ENCODE measurements at regions not wholly inside any gene's neighbourhood (a gene's known extent, or its start where the extent isn't known, plus 50 kb on each side); places are given as distances from the start of the nearest gene placed in this dataset.
A peak's percentile ranks its signal among the peaks of the same experiment; 100 is the strongest.

DNA sequence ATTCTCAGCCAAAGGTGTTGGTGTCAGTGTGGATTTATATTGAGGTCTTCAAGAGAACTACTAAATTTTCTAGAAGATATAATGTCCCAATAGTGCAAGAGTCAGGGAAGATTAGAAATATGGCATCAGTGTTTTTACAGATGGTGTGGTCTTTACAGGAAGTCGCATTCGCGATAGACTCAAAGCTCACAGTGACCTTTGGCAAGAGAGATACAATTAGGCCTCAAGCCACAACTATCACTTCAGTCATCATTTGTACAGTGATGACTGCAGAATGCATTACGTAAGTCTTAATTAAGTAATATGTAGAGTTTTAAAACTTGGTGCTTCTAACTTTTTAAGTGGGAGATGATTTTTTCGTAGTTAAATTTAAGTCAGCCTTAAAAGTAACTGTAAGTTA is 237.2 kb upstream of the FSTL5 start:
- Histone ChIP-seq H3K9me2 (ENCODE audit: insufficient read depth) (no peaks in the 10 kb centered on the region), H3K27ac (ENCODE audit: low read depth) (no peak overlapping the region), H3K27me3 (ENCODE audit: insufficient read depth) (no peaks in the 10 kb centered on the region), H2AFZ (no peak overlapping the region), H3K4me3 (no peak overlapping the region), H3K4me2 (no peak overlapping the region), H3F3A (replicated peaks; ENCODE audit: low read depth) (no peaks in the 10 kb centered on the region), H3K36me3 (ENCODE audit: insufficient read depth) (no peaks in the 10 kb centered on the region), H3K79me2 (replicated peaks; ENCODE audit: insufficient read depth) (no peaks in the 10 kb centered on the region), H4K20me1 (replicated peaks; ENCODE audit: insufficient read depth) (no peaks in the 10 kb centered on the region), H3K4me1 (ENCODE audit: insufficient read depth) (no peaks in the 10 kb centered on the region)
- Mint-ChIP-seq H3K27ac (no peak overlapping the region), H3K27me3 (ENCODE audit: insufficient read depth, low read depth, poor library complexity) (peaks cover 3% of the 10 kb centered on the region), H3K36me3 (ENCODE audit: low read depth) (no peaks in the 10 kb centered on the region), H3K4me1 (no peaks in the 10 kb centered on the region), H3K4me3 (no peak overlapping the region), H3K9me3 (no peaks in the 10 kb centered on the region)
- DNase-seq (ENCODE audit: low spot score), result no peak
- no peak for TF ChIP-seq EZH2phosphoT487 (IDR thresholded peaks at IDR 0.05; ENCODE audit: unreplicated experiment)
- no peak for TF ChIP-seq ZNF114 (CRISPR knock-in tag; IDR thresholded peaks at IDR 0.05)
- no peak for TF ChIP-seq POLR2AphosphoS5 (IDR thresholded peaks at IDR 0.05; ENCODE audit: low read depth)
- no peak for TF ChIP-seq NANOG (IDR thresholded peaks at IDR 0.05; ENCODE audit: borderline replicate concordance)
- no peak for TF ChIP-seq JUNB (IDR thresholded peaks at IDR 0.05; ENCODE audit: unreplicated experiment)
- TF ChIP-seq, protein P1, sequence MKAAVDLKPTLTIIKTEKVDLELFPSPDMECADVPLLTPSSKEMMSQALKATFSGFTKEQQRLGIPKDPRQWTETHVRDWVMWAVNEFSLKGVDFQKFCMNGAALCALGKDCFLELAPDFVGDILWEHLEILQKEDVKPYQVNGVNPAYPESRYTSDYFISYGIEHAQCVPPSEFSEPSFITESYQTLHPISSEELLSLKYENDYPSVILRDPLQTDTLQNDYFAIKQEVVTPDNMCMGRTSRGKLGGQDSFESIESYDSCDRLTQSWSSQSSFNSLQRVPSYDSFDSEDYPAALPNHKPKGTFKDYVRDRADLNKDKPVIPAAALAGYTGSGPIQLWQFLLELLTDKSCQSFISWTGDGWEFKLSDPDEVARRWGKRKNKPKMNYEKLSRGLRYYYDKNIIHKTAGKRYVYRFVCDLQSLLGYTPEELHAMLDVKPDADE (IDR thresholded peaks at IDR 0.05), result no peak
- no peak for ATAC-seq

DNA sequence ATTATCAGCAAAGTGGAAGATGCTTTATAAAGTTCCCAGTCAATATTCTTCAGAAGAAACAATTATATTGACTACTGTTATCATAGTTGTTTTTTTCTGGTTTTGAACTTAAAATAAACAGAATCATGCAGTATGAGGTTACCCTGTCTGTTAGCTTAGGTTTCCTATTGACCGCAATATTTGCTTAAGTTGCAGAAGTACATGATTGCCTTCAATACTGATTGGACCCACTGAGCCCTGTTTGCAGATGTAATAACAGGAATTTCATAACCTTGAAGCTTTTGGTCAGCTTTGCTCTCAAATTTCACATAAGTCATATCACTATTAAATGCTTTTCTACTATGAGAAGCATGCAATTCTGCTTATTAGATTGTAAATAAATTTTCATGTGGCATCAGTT is 229.1 kb upstream of the FSTL5 start:
- no peaks in the 10 kb centered on the region for H3K27me3 Mint-ChIP-seq (ENCODE audit: insufficient read depth, low read depth, poor library complexity)
- no peaks in the 10 kb centered on the region for H3K27me3 ChIP-seq (ENCODE audit: insufficient read depth)
- no peaks in the 10 kb centered on the region for H3K36me3 ChIP-seq (ENCODE audit: insufficient read depth)
- H4K20me1 ChIP-seq (replicated peaks; ENCODE audit: insufficient read depth), result no peaks in the 10 kb centered on the region
- H3K27ac ChIP-seq (ENCODE audit: low read depth), result no peak overlapping the region
- no peaks in the 10 kb centered on the region for H3K79me2 ChIP-seq (replicated peaks; ENCODE audit: insufficient read depth)
- H3K36me3 Mint-ChIP-seq (ENCODE audit: low read depth), result no peaks in the 10 kb centered on the region
- H3K9me3 Mint-ChIP-seq, result no peaks in the 10 kb centered on the region
- H3K27ac Mint-ChIP-seq, result no peak overlapping the region
- no peaks in the 10 kb centered on the region for H3K9me2 ChIP-seq (ENCODE audit: insufficient read depth)
- H3F3A ChIP-seq (replicated peaks; ENCODE audit: low read depth), result no peaks in the 10 kb centered on the region
- H3K4me1 Mint-ChIP-seq, result no peaks in the 10 kb centered on the region
- no peak overlapping the region for H3K4me3 Mint-ChIP-seq
- H2AFZ ChIP-seq, result 0 out of 2 replicates have a peak overlapping the region, but pooled peaks have one; percentile 4
- H3K4me2 ChIP-seq, result no peak overlapping the region
- no peak for TF ChIP-seq ZNF114 (CRISPR knock-in tag; IDR thresholded peaks at IDR 0.05)
- TF ChIP-seq, protein P2, sequence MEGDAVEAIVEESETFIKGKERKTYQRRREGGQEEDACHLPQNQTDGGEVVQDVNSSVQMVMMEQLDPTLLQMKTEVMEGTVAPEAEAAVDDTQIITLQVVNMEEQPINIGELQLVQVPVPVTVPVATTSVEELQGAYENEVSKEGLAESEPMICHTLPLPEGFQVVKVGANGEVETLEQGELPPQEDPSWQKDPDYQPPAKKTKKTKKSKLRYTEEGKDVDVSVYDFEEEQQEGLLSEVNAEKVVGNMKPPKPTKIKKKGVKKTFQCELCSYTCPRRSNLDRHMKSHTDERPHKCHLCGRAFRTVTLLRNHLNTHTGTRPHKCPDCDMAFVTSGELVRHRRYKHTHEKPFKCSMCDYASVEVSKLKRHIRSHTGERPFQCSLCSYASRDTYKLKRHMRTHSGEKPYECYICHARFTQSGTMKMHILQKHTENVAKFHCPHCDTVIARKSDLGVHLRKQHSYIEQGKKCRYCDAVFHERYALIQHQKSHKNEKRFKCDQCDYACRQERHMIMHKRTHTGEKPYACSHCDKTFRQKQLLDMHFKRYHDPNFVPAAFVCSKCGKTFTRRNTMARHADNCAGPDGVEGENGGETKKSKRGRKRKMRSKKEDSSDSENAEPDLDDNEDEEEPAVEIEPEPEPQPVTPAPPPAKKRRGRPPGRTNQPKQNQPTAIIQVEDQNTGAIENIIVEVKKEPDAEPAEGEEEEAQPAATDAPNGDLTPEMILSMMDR (conservative IDR thresholded peaks at IDR 0.05; ENCODE audit: low read depth in 2 of 2), result no peak
- no peak for TF ChIP-seq EZH2phosphoT487 (IDR thresholded peaks at IDR 0.05; ENCODE audit: unreplicated experiment)
- TF ChIP-seq, protein P1 (IDR thresholded peaks at IDR 0.05), result no peak
- TF ChIP-seq, protein P3, sequence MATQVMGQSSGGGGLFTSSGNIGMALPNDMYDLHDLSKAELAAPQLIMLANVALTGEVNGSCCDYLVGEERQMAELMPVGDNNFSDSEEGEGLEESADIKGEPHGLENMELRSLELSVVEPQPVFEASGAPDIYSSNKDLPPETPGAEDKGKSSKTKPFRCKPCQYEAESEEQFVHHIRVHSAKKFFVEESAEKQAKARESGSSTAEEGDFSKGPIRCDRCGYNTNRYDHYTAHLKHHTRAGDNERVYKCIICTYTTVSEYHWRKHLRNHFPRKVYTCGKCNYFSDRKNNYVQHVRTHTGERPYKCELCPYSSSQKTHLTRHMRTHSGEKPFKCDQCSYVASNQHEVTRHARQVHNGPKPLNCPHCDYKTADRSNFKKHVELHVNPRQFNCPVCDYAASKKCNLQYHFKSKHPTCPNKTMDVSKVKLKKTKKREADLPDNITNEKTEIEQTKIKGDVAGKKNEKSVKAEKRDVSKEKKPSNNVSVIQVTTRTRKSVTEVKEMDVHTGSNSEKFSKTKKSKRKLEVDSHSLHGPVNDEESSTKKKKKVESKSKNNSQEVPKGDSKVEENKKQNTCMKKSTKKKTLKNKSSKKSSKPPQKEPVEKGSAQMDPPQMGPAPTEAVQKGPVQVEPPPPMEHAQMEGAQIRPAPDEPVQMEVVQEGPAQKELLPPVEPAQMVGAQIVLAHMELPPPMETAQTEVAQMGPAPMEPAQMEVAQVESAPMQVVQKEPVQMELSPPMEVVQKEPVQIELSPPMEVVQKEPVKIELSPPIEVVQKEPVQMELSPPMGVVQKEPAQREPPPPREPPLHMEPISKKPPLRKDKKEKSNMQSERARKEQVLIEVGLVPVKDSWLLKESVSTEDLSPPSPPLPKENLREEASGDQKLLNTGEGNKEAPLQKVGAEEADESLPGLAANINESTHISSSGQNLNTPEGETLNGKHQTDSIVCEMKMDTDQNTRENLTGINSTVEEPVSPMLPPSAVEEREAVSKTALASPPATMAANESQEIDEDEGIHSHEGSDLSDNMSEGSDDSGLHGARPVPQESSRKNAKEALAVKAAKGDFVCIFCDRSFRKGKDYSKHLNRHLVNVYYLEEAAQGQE (IDR thresholded peaks at IDR 0.05; ENCODE audit: unreplicated experiment), result no peak
- DNase-seq (ENCODE audit: low spot score) (no peak), ATAC-seq (no peak)
- no peaks in the 10 kb centered on the region for H3K4me1 ChIP-seq (ENCODE audit: insufficient read depth)
- no peak overlapping the region for H3K4me3 ChIP-seq
